ENCODE measurements at regions not wholly inside any gene's neighbourhood (a gene's known extent, or its start where the extent isn't known, plus 50 kb on each side); places are given as distances from the start of the nearest gene placed in this dataset.

DNA sequence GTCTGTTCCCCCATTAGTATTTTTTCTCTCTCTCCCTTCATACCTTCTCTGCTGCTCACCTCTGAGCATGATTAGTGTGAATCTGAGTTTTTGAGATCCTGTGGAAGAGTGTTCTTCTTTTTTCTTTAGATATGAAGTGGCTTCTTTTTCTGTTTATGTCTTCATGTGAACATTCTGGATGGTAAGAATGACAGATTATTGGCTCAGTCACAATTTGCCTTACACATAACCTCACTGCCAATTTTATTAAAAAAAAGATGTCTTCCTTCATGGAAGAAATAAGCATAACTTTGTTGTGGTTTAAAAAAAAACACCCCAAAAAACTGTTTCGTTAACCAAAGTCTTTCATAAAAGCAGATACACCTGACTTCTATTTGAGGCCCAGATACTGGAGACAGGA, 539.1 kb downstream of the PLCL1 start:
- Mint-ChIP-seq H3K9me3 (no peaks in the 10 kb centered on the region), H3K27ac (no peak overlapping the region), H3K36me3 (no peaks in the 10 kb centered on the region), H3K4me1 (ENCODE audit: low read depth) (no peaks in the 10 kb centered on the region), H3K27me3 (peaks cover 14% of the 10 kb centered on the region), H3K4me3 (no peak overlapping the region)
- CTCF ChIA-PET, result no interaction called here
- intact Hi-C loops (cut with micrococcal nuclease), result no loop called here
- no peak for DNase-seq
- POLR2A ChIA-PET, result no interaction called here

DNA sequence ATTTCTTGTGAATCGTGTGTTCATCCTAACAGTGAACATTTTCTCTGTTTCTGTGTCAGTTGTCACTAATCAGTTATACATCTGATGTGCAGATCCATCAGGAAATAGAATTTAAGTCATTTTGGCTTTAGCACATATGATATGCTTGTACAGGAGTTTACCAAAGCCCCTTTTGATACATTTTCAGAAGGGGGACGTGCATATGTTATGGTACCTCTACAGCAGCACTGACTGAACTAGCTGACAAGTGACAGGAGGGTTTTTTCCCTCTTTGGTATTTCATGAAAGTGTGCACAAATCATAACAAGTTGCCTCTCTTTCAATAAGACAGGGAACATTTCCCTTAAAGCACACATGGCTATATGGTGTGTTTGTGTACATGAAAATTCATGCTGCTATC, 536.5 kb downstream of the PLCL1 start:
- CTCF ChIA-PET, result no interaction called here
- H3K4me1 Mint-ChIP-seq (ENCODE audit: low read depth), result no peaks in the 10 kb centered on the region
- POLR2A ChIA-PET, result no interaction called here
- DNase-seq, result no peak
- no peaks in the 10 kb centered on the region for H3K36me3 Mint-ChIP-seq
- H3K27me3 Mint-ChIP-seq, result peaks cover 23% of the 10 kb centered on the region
- intact Hi-C loops (cut with micrococcal nuclease), result no loop called here
- no peak overlapping the region for H3K4me3 Mint-ChIP-seq
- no peak overlapping the region for H3K27ac Mint-ChIP-seq
- H3K9me3 Mint-ChIP-seq, result no peaks in the 10 kb centered on the region

DNA sequence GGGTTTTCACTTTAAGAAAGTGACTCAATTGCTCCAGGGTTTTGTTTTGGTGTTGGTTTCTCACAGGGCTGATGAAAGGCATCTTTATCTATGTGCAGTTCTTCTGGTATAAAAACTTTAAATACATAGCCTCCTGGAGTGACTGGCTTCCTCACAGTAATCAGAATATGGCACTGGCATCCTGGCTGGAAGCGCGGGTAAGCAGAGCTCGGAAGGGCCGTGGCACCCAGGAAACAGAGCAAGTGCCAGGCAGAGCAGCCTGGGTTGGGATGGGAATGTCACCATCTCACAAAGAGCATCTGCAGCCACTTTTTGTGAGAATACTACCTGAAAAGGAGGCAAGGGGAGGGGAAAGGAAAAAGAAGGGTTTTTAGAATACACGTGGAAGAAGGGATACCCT, 534.7 kb downstream of the PLCL1 start:
- H3K4me1 Mint-ChIP-seq (ENCODE audit: low read depth), result no peaks in the 10 kb centered on the region
- H3K4me3 Mint-ChIP-seq, result no peak overlapping the region
- H3K27me3 Mint-ChIP-seq, result peaks cover 21% of the 10 kb centered on the region
- intact Hi-C loops (cut with micrococcal nuclease), result no loop called here
- POLR2A ChIA-PET, result no interaction called here
- CTCF ChIA-PET, result no interaction called here
- no peak for DNase-seq
- H3K27ac Mint-ChIP-seq, result no peak overlapping the region
- no peaks in the 10 kb centered on the region for H3K9me3 Mint-ChIP-seq
- H3K36me3 Mint-ChIP-seq, result no peaks in the 10 kb centered on the region

DNA sequence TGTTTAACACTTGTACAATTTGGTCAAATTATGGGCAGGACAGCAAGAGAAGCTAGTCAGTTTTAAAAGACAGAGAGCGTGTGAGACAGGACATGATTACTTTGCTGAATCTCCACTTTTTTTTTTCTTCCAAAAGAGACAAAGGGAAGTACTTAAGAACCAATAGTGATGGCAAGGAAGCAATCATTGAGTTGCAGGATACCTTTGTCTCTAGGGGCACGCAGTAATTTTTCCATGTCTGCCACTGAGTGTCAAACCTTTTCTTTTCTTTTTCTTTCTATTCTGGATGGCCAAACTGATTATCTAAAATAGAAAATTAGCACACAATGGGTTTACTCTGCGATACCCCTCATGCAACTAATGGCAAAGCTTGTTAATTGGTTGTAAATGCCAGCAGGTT, 533.0 kb downstream of the PLCL1 start:
- ChIA-PET CTCF (interaction anchor here (0.7 kb wide), 1 partner anchor 41 kb away, joined by 3 read pairs; no protein-coding TSS in a partner anchor), POLR2A (no interaction called here)
- intact Hi-C loops (cut with micrococcal nuclease), result no loop called here
- Mint-ChIP-seq H3K27ac (no peak overlapping the region), H3K27me3 (peaks cover 19% of the 10 kb centered on the region), H3K9me3 (no peaks in the 10 kb centered on the region), H3K4me3 (no peak overlapping the region), H3K36me3 (no peaks in the 10 kb centered on the region), H3K4me1 (ENCODE audit: low read depth) (no peaks in the 10 kb centered on the region)
- no peak for DNase-seq

DNA sequence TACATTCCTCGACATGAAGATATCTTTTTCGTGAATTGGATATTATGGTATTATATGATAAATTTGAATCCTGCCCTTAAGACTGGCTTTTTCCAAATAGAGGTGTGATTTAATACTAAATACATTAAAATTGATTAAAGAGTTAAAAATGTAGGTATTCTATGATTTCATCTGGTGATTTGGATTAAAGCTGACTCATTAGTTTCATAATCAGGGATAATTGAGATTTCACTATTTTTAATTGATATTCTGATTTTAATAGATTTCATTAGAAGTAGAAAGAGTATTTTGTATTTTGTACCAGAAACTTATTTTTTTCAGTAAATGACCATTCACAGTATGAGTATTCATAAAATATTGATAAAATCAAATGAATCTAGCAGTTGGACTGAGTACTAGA, 524.1 kb downstream of the PLCL1 start:
- no peak overlapping the region for H3K27ac Mint-ChIP-seq
- no peaks in the 10 kb centered on the region for H3K9me3 Mint-ChIP-seq
- H3K4me3 Mint-ChIP-seq, result no peak overlapping the region
- DNase-seq, result no peak
- intact Hi-C loops (cut with micrococcal nuclease), result loop anchor here (5.0 kb wide), 1 partner anchor 1129 kb away; the partner anchor contains the start of gene SATB2
- peaks cover 21% of the 10 kb centered on the region for H3K4me1 Mint-ChIP-seq (ENCODE audit: low read depth)
- H3K36me3 Mint-ChIP-seq, result no peaks in the 10 kb centered on the region
- ChIA-PET POLR2A (no interaction called here), CTCF (interaction anchor here (1.0 kb wide), 1 partner anchor 13 kb away, joined by 4 read pairs; no protein-coding TSS in a partner anchor)
- peaks cover 18% of the 10 kb centered on the region for H3K27me3 Mint-ChIP-seq

DNA sequence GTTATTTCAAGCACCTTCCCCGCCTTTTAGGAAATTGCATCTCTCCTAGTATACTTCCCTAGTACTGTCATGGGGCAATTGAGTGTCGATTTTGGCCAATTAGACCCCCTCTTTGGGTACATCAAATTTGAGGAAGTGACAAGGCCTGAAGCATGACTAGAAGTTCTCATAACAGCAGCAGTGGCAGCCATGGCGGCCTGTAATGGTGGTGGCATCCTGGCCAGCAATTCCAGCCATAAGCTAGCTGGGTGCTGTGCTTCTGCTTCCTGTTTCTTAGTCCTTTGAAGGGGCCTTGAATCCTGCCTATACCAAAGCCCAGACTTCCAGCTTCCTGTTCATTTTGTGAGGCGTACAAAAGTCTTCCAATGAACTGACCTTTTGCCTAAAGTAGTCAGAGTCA, 523.1 kb downstream of the PLCL1 start:
- ChIA-PET CTCF (no interaction called here), POLR2A (no interaction called here)
- intact Hi-C loops (cut with micrococcal nuclease), result loop anchor here (5.0 kb wide), 1 partner anchor 1130 kb away; the partner anchor contains the start of gene SATB2
- Mint-ChIP-seq H3K4me1 (ENCODE audit: low read depth) (peaks cover 21% of the 10 kb centered on the region), H3K27me3 (peaks cover 18% of the 10 kb centered on the region), H3K36me3 (no peaks in the 10 kb centered on the region), H3K9me3 (no peaks in the 10 kb centered on the region), H3K4me3 (no peak overlapping the region), H3K27ac (no peak overlapping the region)
- no peak for DNase-seq

DNA sequence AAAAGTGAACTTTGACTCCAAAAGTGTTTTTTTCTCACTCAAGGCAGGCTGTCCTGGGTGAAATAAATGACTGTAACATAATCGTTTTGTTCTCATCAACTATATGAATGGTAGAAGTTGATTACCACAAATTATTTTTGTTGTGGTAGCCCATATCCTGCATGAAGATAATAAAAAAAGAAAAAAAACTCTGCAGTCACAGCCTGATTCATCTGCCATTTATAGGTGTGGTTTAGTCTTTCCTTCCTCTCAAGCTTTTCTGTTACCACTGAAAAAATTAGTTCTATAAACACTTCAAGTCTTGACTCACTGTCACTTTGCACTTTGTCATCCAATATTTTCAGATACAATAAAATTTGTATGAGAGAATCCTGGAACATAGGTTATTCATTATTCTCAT, 522.0 kb downstream of the PLCL1 start:
- Mint-ChIP-seq H3K4me3 (no peak overlapping the region), H3K27ac (no peak overlapping the region), H3K36me3 (no peaks in the 10 kb centered on the region), H3K27me3 (peaks cover 18% of the 10 kb centered on the region), H3K9me3 (no peaks in the 10 kb centered on the region), H3K4me1 (ENCODE audit: low read depth) (peaks cover 21% of the 10 kb centered on the region)
- intact Hi-C loops (cut with micrococcal nuclease), result loop anchor here (5.0 kb wide), 1 partner anchor 1131 kb away; the partner anchor contains the start of gene SATB2
- DNase-seq, result no peak
- ChIA-PET CTCF (interaction anchor here (0.6 to 1.0 kb wide), 2 partner anchors 17 to 29 kb away, joined by 3 to 5 read pairs; no protein-coding TSS in a partner anchor), POLR2A (no interaction called here)

DNA sequence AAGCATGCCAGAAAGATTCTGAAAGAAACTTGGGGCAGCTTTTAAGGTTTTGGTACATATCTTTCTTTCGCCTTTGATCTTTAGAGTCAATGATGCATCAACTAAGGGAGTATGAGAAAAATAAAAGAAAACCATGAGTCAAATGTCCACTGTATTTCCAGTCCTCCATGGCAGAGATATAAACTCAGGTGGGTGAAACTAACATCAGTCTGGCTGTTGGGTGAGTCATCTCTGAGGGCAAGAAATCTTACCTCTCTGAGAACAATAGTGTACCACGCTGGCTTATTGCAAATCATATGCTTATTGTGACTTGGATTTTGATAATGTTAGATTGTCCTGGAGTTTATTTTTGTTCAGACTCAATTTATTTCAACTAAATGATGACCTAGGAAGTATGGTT, 521.0 kb downstream of the PLCL1 start:
- H3K4me1 Mint-ChIP-seq (ENCODE audit: low read depth), result peaks cover 21% of the 10 kb centered on the region
- H3K9me3 Mint-ChIP-seq, result no peaks in the 10 kb centered on the region
- peak overlapping the region; percentile 5 for H3K4me3 Mint-ChIP-seq
- no peak for DNase-seq
- ChIA-PET CTCF (interaction anchor here (1.0 kb wide), 1 partner anchor 16 kb away, joined by 3 read pairs; no protein-coding TSS in a partner anchor), POLR2A (no interaction called here)
- intact Hi-C loops (cut with micrococcal nuclease), result loop anchor here (5.0 kb wide), 1 partner anchor 1132 kb away; the partner anchor contains the start of gene SATB2
- peaks cover 24% of the 10 kb centered on the region for H3K27me3 Mint-ChIP-seq
- H3K27ac Mint-ChIP-seq, result no peak overlapping the region
- no peaks in the 10 kb centered on the region for H3K36me3 Mint-ChIP-seq

DNA sequence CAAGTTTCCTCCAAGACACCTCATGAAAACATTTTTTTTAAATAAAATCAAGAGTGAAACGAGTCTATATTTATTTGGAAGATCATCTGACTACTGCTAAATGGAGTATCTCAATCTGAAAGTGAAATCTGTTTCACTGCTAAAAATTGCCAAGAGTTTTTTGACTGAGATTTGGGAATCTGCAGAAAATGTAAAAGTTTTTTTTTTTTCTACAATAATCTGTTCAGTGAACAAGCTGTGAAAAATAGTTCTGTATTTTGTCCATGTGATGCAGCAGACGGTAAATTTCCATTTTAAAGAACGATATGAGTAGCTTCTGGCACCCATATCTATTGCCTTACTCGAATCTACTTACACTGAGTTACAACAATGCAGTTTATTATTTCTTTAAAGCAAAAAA, 519.7 kb downstream of the PLCL1 start:
- DNase-seq, result no peak
- H3K27ac Mint-ChIP-seq, result no peak overlapping the region
- no peaks in the 10 kb centered on the region for H3K9me3 Mint-ChIP-seq
- ChIA-PET CTCF (interaction anchor here (1.2 to 1.9 kb wide), 2 partner anchors 10 to 15 kb away, joined by 4 to 10 read pairs; no protein-coding TSS in a partner anchor), POLR2A (no interaction called here)
- intact Hi-C loops (cut with micrococcal nuclease), result no loop called here
- peaks cover 25% of the 10 kb centered on the region for H3K27me3 Mint-ChIP-seq
- no peaks in the 10 kb centered on the region for H3K36me3 Mint-ChIP-seq
- H3K4me1 Mint-ChIP-seq (ENCODE audit: low read depth), result peaks cover 21% of the 10 kb centered on the region
- H3K4me3 Mint-ChIP-seq, result no peak overlapping the region

DNA sequence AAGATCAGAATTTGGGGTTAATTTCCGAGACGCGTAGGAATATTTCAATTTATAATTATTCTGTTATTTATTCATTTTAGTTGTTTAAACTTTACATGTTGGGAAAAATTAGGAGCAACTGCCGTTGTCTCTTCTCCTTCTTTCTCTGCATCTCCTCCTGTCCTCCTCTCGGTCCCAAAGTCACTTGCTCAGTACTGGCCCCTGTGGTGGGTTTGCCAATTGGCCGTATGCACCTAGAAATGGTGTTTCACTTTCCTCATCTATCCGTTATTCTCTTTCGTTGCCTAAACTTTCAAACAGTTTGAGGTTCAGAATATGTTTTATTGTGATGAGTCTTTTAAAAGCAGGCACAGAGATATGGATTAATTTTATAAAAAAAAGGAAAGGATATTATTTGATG, 517.9 kb downstream of the PLCL1 start:
- H3K4me3 Mint-ChIP-seq, result no peak overlapping the region
- H3K27me3 Mint-ChIP-seq, result peaks cover 29% of the 10 kb centered on the region
- CTCF ChIA-PET, result interaction anchor here (0.8 to 1.5 kb wide), 5 partner anchors 12 to 1163 kb away, joined by 3 to 5 read pairs (median 3); no protein-coding TSS in a partner anchor
- no peak overlapping the region for H3K27ac Mint-ChIP-seq
- H3K36me3 Mint-ChIP-seq, result no peaks in the 10 kb centered on the region
- intact Hi-C loops (cut with micrococcal nuclease), result no loop called here
- DNase-seq, result no peak
- H3K9me3 Mint-ChIP-seq, result no peaks in the 10 kb centered on the region
- peaks cover 16% of the 10 kb centered on the region for H3K4me1 Mint-ChIP-seq (ENCODE audit: low read depth)
- POLR2A ChIA-PET, result no interaction called here

DNA sequence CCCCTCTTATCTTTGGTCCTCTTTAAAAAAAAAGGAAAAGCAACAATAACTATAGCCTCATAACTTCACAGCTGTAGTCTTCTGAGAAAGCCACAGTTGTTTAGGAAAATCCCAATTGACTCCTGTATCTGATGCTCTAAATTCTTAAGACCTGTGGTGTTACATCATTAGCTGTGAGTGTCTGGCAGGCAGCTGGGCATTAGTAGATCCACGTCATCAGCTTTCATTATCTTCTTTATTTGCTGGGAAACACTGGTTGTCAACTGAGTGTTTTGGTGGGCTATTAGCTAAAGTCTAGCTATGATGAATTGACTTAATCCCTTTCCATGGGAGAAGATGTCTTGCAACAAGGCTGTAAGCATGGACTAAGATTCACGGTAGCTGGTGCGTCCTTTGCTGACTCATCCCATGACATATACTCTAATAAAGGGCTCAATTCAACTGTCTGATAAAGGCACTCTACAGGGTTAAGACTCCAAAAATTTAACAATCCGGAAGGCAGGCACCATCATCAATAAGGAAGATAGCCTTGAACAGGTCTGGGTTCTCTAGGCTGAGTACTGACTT, 517.2 kb downstream of the PLCL1 start:
- H3K27me3 Mint-ChIP-seq, result peaks cover 35% of the 10 kb centered on the region
- no peak overlapping the region for H3K4me3 Mint-ChIP-seq
- POLR2A ChIA-PET, result no interaction called here

DNA sequence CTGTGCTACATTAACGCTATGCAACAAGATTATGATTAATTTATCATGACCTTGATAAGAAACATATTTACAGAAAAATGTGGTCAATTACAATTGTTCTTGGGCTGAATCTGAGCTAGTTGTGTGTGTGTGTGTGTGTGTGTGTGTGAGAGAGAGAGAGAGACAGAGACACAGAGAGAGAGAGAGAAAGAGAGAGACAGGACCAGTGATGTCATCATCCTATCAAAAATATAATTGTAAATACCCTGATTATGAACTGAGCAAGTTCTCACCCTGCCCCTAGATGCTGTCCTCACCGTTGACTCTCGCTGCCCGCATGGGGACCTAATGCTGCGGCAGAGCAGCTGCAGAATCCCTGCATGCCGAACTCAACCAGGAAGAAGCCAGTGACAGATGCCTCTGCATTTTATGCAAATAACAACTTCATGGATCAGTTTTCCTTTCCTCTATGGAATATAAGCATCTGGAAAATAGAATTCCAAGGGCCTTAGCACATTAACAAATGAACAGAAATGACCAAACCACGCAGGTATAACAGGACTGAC, 512.5 kb downstream of the PLCL1 start:
- intact Hi-C loops (cut with micrococcal nuclease), result no loop called here
- no peaks in the 10 kb centered on the region for H3K9me3 Mint-ChIP-seq
- ChIA-PET CTCF (interaction anchor here (1.7 to 2.6 kb wide), 2 partner anchors 7 to 1423 kb away, joined by 4 to 9 read pairs; no protein-coding TSS in a partner anchor), POLR2A (no interaction called here)
- H3K27ac Mint-ChIP-seq, result no peak overlapping the region
- no peaks in the 10 kb centered on the region for H3K36me3 Mint-ChIP-seq
- no peak for DNase-seq
- H3K4me1 Mint-ChIP-seq (ENCODE audit: low read depth), result no peaks in the 10 kb centered on the region
- H3K4me3 Mint-ChIP-seq, result no peak overlapping the region
- peaks cover 45% of the 10 kb centered on the region for H3K27me3 Mint-ChIP-seq

More for the DNA sequence above, 517.2 kb downstream of the PLCL1 start:
- no peak overlapping the region for H3K27ac Mint-ChIP-seq
- intact Hi-C loops (cut with micrococcal nuclease), result no loop called here
- no peaks in the 10 kb centered on the region for H3K36me3 Mint-ChIP-seq
- peaks cover 12% of the 10 kb centered on the region for H3K4me1 Mint-ChIP-seq (ENCODE audit: low read depth)
- CTCF ChIA-PET, result interaction anchor here (0.6 to 1.5 kb wide), 6 partner anchors 12 to 1164 kb away, joined by 3 to 5 read pairs (median 3); no protein-coding TSS in a partner anchor
- no peaks in the 10 kb centered on the region for H3K9me3 Mint-ChIP-seq
- DNase-seq, result no peak
